IMR-90 (cell line): ENCODE measurements at regions not wholly inside any gene's neighbourhood (a gene's known extent, or its start where the extent isn't known, plus 50 kb on each side); places are given as distances from the start of the nearest gene placed in this dataset. TPM values are rescaled to one million over a fixed set of nuclear protein-coding genes. Genes with fewer than 3 reads are reported as not detected.

Source experiments
- ATAC-seq: fragments of 200-7000 bp; cut with Tn5 transposase; 2 replicates; pipeline ENCODE4 v1.9.1; 2020; ENCODE audit warnings: low read depth, mild to moderate bottlenecking, moderate library complexity
- BruUV-seq: library from RNA; stranded (reverse); fragments of 400-500 nt; replicated peaks from 2 replicates; lab custom pipeline; 2021; lab: Mats Ljungman, UMichigan
- CTCF ChIA-PET: fragments of 300-600 bp; formaldehyde crosslinking; extraction: SDS; loops from one replicate; lab custom pipeline; 2021; ENCODE audit warnings: antibody characterized with exemption; lab: Yijun Ruan, JAX
- POLR2A ChIA-PET: fragments of 300-600 bp; sonication (Branson Sonifier 250); formaldehyde crosslinking; loops from one replicate; lab custom pipeline; 2022; ENCODE audit warnings: antibody characterized with exemption; ENCODE audit not compliant: unreplicated experiment; lab: Charles Lee
- DNase-seq: peaks from one replicate; pipeline ENCODE4 v3.0.0; 2013
- H2AFZ ChIP-seq: replicated peaks from 2 replicates; pipeline ENCODE3; 2013; ENCODE audit warnings: low read length, mild to moderate bottlenecking; ENCODE audit not compliant: poor library complexity
- H2AK5ac ChIP-seq: 2 replicates; pipeline ENCODE4 v1.6.1; 2013; ENCODE audit warnings: low read depth, low read length, inconsistent platforms
- H2AK9ac ChIP-seq: replicated peaks from 2 replicates; pipeline ENCODE3; 2013; ENCODE audit warnings: mild to moderate bottlenecking, low read depth, low read length, moderate library complexity; ENCODE audit not compliant: poor library complexity
- H2BK120ac ChIP-seq: 2 replicates; pipeline ENCODE4 v1.6.1; 2013; ENCODE audit warnings: low read depth, low read length, inconsistent platforms
- H2BK15ac ChIP-seq: 3 replicates; pipeline ENCODE4 v1.6.1; 2013; ENCODE audit warnings: low read depth, low read length, inconsistent platforms
- H2BK20ac ChIP-seq: 2 replicates; pipeline ENCODE4 v1.6.1; 2013; ENCODE audit warnings: low read depth, mild to moderate bottlenecking, inconsistent platforms, low read length, moderate library complexity
- H2BK5ac ChIP-seq: 2 replicates; pipeline ENCODE4 v1.6.1; 2013; ENCODE audit warnings: mild to moderate bottlenecking, low read depth, low read length, inconsistent platforms; ENCODE audit not compliant: poor library complexity, severe bottlenecking
- H3K14ac ChIP-seq: replicated peaks from 2 replicates; pipeline ENCODE4 v1.6.1; 2013; ENCODE audit warnings: low read depth, low read length, inconsistent platforms
- H3K18ac ChIP-seq: 2 replicates; pipeline ENCODE4 v1.6.1; 2013; ENCODE audit warnings: low read depth, low read length, control low read depth
- H3K23ac ChIP-seq: 2 replicates; pipeline ENCODE4 v1.6.1; 2013; ENCODE audit warnings: low read depth, low read length, inconsistent platforms
- H3K27ac ChIP-seq: 2 replicates; pipeline ENCODE4 v1.5.1; 2013; ENCODE audit warnings: mild to moderate bottlenecking, control low read depth, low read length; ENCODE audit not compliant: insufficient read depth
- H3K27me3 ChIP-seq: 2 replicates; pipeline ENCODE4 v1.6.1; 2013; ENCODE audit warnings: low read length; ENCODE audit not compliant: control insufficient read depth, insufficient read depth
- H3K36me3 ChIP-seq: 2 replicates; pipeline ENCODE4 v1.6.1; 2013; ENCODE audit warnings: low read length, mixed read lengths; ENCODE audit not compliant: control insufficient read depth, insufficient read depth
- H3K4ac ChIP-seq: 2 replicates; pipeline ENCODE4 v1.6.1; 2013; ENCODE audit warnings: low read depth, low read length, inconsistent platforms
- H3K4me1 ChIP-seq: 2 replicates; pipeline ENCODE4 v1.6.1; 2013; ENCODE audit warnings: low read length, mixed read lengths; ENCODE audit not compliant: control insufficient read depth, insufficient read depth
- H3K4me2 ChIP-seq: 2 replicates; pipeline ENCODE4 v1.6.1; 2013; ENCODE audit warnings: low read depth, mild to moderate bottlenecking, control low read depth, low read length, moderate library complexity
- H3K4me3 ChIP-seq: 2 replicates; pipeline ENCODE4 v1.5.1; 2013; ENCODE audit warnings: low read depth, mild to moderate bottlenecking, control low read depth, low read length, moderate library complexity; ENCODE audit not compliant: insufficient read depth
- H3K56ac ChIP-seq: 2 replicates; pipeline ENCODE4 v1.6.1; 2013; ENCODE audit warnings: low read length, inconsistent platforms; ENCODE audit not compliant: insufficient read depth; ENCODE audit errors: extremely low read depth
- H3K79me1 ChIP-seq, 2 experiments: 2 replicates each; pipeline ENCODE4 v1.6.1; 2013; ENCODE audit warnings: low read length in 2 of 2, inconsistent platforms in 1 of 2, low read depth in 1 of 2
- H3K9ac ChIP-seq: 2 replicates; pipeline ENCODE4 v1.6.1; 2013; ENCODE audit warnings: low read depth, low read length, control low read depth
- H3K9me1 ChIP-seq: 2 replicates; pipeline ENCODE4 v1.6.1; 2013; ENCODE audit warnings: low read length, inconsistent platforms; ENCODE audit not compliant: insufficient read depth
- H3K9me3 ChIP-seq: 2 replicates; pipeline ENCODE4 v1.6.1; 2013; ENCODE audit warnings: low read length; ENCODE audit not compliant: control insufficient read depth, insufficient read depth
- H4K20me1 ChIP-seq: 2 replicates; pipeline ENCODE4 v1.6.1; 2013; ENCODE audit warnings: low read length, inconsistent platforms; ENCODE audit not compliant: insufficient read depth
- H4K5ac ChIP-seq: 2 replicates; pipeline ENCODE4 v1.6.1; 2013; ENCODE audit warnings: mild to moderate bottlenecking, low read depth, low read length, control low read depth
- H4K8ac ChIP-seq, 2 experiments: 2 replicates each; pipeline ENCODE4 v1.6.1; 2013; ENCODE audit warnings: low read depth in 2 of 2, low read length in 2 of 2, control low read depth in 1 of 2, inconsistent platforms in 1 of 2
- H4K91ac ChIP-seq: 2 replicates; pipeline ENCODE4 v1.6.1; 2013; ENCODE audit warnings: low read depth, low read length, inconsistent platforms; ENCODE audit not compliant: insufficient read depth
- CEBPB ChIP-seq: IDR thresholded peaks from 2 replicates; pipeline ENCODE4 v1.6.1; 2012; ENCODE audit warnings: low read depth, low read length, improper control_type of control experiment
- CHD1 ChIP-seq: IDR thresholded peaks from 2 replicates; pipeline ENCODE4 v1.6.1; 2012; ENCODE audit warnings: low read depth, low read length, improper control_type of control experiment
- WGBS, 2 experiments: methylation state at CpG; one replicate each; pipeline versions ENCODE4 v1.1.5 to v1.1.7; 2013; ENCODE audit warnings: missing lambda C conversion rate in 2 of 2; ENCODE audit not compliant: insufficient read length in 1 of 2; ENCODE audit errors: extremely low coverage in 2 of 2; 5-methylcytosine and 5-hydroxymethylcytosine counted together
- dilution Hi-C: fragments of 300-500 bp; cut with HindIII; formaldehyde crosslinking; loops from one replicate; pipeline ENCODE4 v1.14.3; 2018; ENCODE audit warnings: low sequenced_read_pairs; ENCODE audit not compliant: unreplicated experiment
- in situ Hi-C: fragments of 300-500 bp; cut with MboI; formaldehyde crosslinking; loops from 3 replicates; pipeline ENCODE4 v1.14.3; 2019; ENCODE audit warnings: low sequenced_read_pairs, inconsistent platforms, mixed read lengths
- intact Hi-C: fragments of 100-400 bp; cut with micrococcal nuclease; formaldehyde crosslinking; loops from 2 replicates; pipeline ENCODE4 v1.10.0; 2022
- microRNA-seq, 2 experiments: library from miRNA; stranded (forward) in 1 of 2; unstranded in 1 of 2; fragments of 10-50 nt in 1 of 2; fragments of <30 nt in 1 of 2; gene quantifications in 1 of 2; microRNA quantifications in 1 of 2; one replicate each; pipeline versions ENCODE3 to v1.1.0; 2013 to 2020; ENCODE audit not compliant: insufficient read depth in 1 of 2, insufficient read length in 1 of 2, unreplicated experiment in 1 of 2
- small RNA-seq, 5 experiments: library from RNA; depleted of rRNA; stranded (forward); fragments of <200 nt; gene quantifications; one replicate each; pipeline ENCODE3, GENCODE V24; 2012

- Histone ChIP-seq H4K91ac (peak overlapping the region; percentile 62; the same call in 1 of the 2 replicates), H2BK20ac (peak overlapping the region; percentile 69), H3K27me3 (no peaks in the 10 kb centered on the region), H3K4me2 (no peak overlapping the region), H4K8ac (peak overlapping the region in 1 of 2 experiments; percentile 42; a peak in 1 of 4 replicates), H3K79me1 (no peaks in the 10 kb centered on the region; a peak in 1 of 4 replicates), H4K20me1 (no peaks in the 10 kb centered on the region), H4K5ac (no peak overlapping the region), H3K18ac (no peak overlapping the region), H3K4ac (peak overlapping the region; percentile 75; the same call in 1 of the 2 replicates), H3K23ac (no peak overlapping the region), H3K4me1 (peaks cover 10% of the 10 kb centered on the region), H3K14ac (no peak overlapping the region; the same call in 1 of the 2 replicates), H3K56ac (peak overlapping the region; percentile 36; the same call in 1 of the 2 replicates), H2AK9ac (no peak overlapping the region), H3K27ac (no peak overlapping the region), H3K9me3 (no peaks in the 10 kb centered on the region), H3K4me3 (no peak overlapping the region), H2BK5ac (peak overlapping the region; percentile 61), H2AFZ (no peak overlapping the region), H3K9ac (no peak overlapping the region), H2BK120ac (peak overlapping the region; percentile 72), H2BK15ac (no peak overlapping the region), H2AK5ac (no peak overlapping the region), H3K9me1 (peaks cover 2% of the 10 kb centered on the region), H3K36me3 (no peaks in the 10 kb centered on the region)
- no peak for DNase-seq
- in situ Hi-C loops (no loop called here), intact Hi-C loops (loop anchor here (2.0 to 10.0 kb wide), 4 partner anchors 42 to 1781 kb away; no protein-coding TSS in a partner anchor), dilution Hi-C loops (no loop called here)
- POLR2A ChIA-PET: no interaction called here
- CTCF ChIA-PET: interaction anchor here (0.6 to 1.5 kb wide), 4 partner anchors 9 to 72 kb away, joined by 3 to 5 read pairs (median 4); no protein-coding TSS in a partner anchor
- TF ChIP-seq CHD1: no peak
- no peak for TF ChIP-seq CEBPB
- ATAC-seq: peak; percentile 24
- WGBS, 2 experiments: no CpG with 5 or more reads among the region's 1 CpG
- no TSS peak for BruUV-seq
Observed at GRCh38 chr18:59954241-59954640, 54.4 kb downstream of the PMAIP1 start.

Small RNA genes in the stretch of these regions (microRNA-seq; reads per million reads assigned to microRNA genes)
- gene RN7SL342P (ENCODE audit: insufficient read depth, insufficient read length): not detected
- gene RNU4-17P (ENCODE audit: insufficient read depth, insufficient read length): not detected
- gene RNU6-567P (ENCODE audit: insufficient read depth, insufficient read length): not detected

Small RNA genes in the stretch of these regions (small RNA-seq; reads per million reads assigned to genes)
- gene RN7SL342P (0 to 0.31 (median 0) reads per million in 5 experiments), gene RNU4-17P (0 reads per million in 5 experiments), gene RNU6-567P (0 reads per million in 5 experiments)
